Activated naive CD8-positive, alpha-beta T cell treated with anti-CD3 and anti-CD28 coated beads, Interleukin-2, amount 10 ng/mL, durations not matched to agents 7 days and 5 days (primary cell): ENCODE measurements at regions not wholly inside any gene's neighbourhood (a gene's known extent, or its start where the extent isn't known, plus 50 kb on each side); places are given as distances from the start of the nearest gene placed in this dataset.

Source experiments
- ATAC-seq: fragments of 150-1000 bp; cut with Tn5 transposase; one replicate; pipeline ENCODE4 v1.10.0; 2021; ENCODE audit warnings: low read depth, moderate library complexity
- POLR2A ChIA-PET: fragments of 350-600 bp; sonication (Branson Sonifier 250); formaldehyde crosslinking; loops from one replicate; lab custom pipeline; 2021; ENCODE audit warnings: antibody characterized with exemption; lab: Charles Lee
- DNase-seq: peaks from one replicate; pipeline ENCODE4 v3.0.0; 2021
- H3K27ac Mint-ChIP-seq: one replicate; pipeline ENCODE4 v1.8.0; 2022; ENCODE audit warnings: mild to moderate bottlenecking, mixed read lengths
- H3K27me3 Mint-ChIP-seq: one replicate; pipeline ENCODE4 v1.8.0; 2022; ENCODE audit warnings: mild to moderate bottlenecking, moderate library complexity, mixed read lengths
- H3K36me3 Mint-ChIP-seq: one replicate; pipeline ENCODE4 v1.8.0; 2021; ENCODE audit warnings: mild to moderate bottlenecking, mixed read lengths
- H3K4me1 Mint-ChIP-seq: one replicate; pipeline ENCODE4 v1.8.0; 2021; ENCODE audit warnings: mixed read lengths
- H3K4me3 Mint-ChIP-seq: one replicate; pipeline ENCODE4 v1.8.0; 2022; ENCODE audit warnings: mild to moderate bottlenecking, moderate library complexity, mixed read lengths
- H3K9me3 Mint-ChIP-seq: one replicate; pipeline ENCODE4 v1.8.0; 2021; ENCODE audit warnings: mixed read lengths

DNA sequence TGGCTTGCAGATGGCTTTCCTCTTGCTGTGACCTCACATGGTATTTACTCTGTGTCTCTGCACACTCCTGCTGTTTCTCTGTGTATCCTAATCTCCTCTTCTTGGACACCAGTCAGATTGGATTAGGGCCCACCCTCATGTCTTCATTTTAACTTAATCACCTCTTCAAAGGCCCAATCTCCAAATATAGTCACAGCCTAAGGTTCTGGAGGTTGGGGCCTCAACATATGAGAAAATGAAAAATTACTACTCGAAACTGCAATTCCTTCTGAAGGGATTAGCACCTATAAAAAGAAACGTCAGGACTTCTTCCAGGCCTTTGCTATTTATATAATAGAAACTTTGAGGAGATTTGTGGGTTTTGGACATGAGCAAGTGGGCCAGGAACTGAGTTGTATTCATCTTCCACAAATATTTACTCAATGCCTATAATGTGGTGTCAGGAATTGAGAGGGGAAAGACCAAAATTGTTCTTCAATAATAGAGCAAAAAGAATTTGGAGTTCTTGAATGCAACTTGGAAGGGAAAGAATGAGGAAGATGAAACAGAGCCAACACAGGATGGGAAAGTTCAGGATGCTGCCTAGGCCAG lies 270.0 kb upstream of the FN1 start:
- Mint-ChIP-seq H3K27ac (no peak overlapping the region), H3K9me3 (no peaks in the 10 kb centered on the region), H3K4me3 (no peak overlapping the region), H3K4me1 (no peaks in the 10 kb centered on the region), H3K36me3 (no peaks in the 10 kb centered on the region), H3K27me3 (no peaks in the 10 kb centered on the region)
- POLR2A ChIA-PET, result no interaction called here
- DNase-seq (no peak), ATAC-seq (no peak)

GRCh38 chr2:215705281-215705680 lies 269.4 kb upstream of the FN1 start:
- H3K9me3 Mint-ChIP-seq, result no peaks in the 10 kb centered on the region
- ATAC-seq, result no peak
- no peak overlapping the region for H3K27ac Mint-ChIP-seq
- POLR2A ChIA-PET, result no interaction called here
- H3K36me3 Mint-ChIP-seq, result no peaks in the 10 kb centered on the region
- no peak overlapping the region for H3K4me3 Mint-ChIP-seq
- H3K4me1 Mint-ChIP-seq, result no peaks in the 10 kb centered on the region
- no peaks in the 10 kb centered on the region for H3K27me3 Mint-ChIP-seq
- DNase-seq, result no peak

- Mint-ChIP-seq H3K9me3 (peaks cover 3% of the 10 kb centered on the region), H3K4me3 (no peak overlapping the region), H3K27me3 (peaks cover 2% of the 10 kb centered on the region), H3K36me3 (no peaks in the 10 kb centered on the region), H3K27ac (no peak overlapping the region), H3K4me1 (no peaks in the 10 kb centered on the region)
- no peak for ATAC-seq
- POLR2A ChIA-PET, result no interaction called here
- DNase-seq, result no peak
Observed at GRCh38 chr2:215702116-215702902, 266.4 kb upstream of the FN1 start.

GRCh38 chr2:215699700-215700538 lies 264.1 kb upstream of the FN1 start:
- Mint-ChIP-seq H3K9me3 (peaks cover 3% of the 10 kb centered on the region), H3K4me3 (no peak overlapping the region), H3K36me3 (no peaks in the 10 kb centered on the region), H3K27me3 (peaks cover 2% of the 10 kb centered on the region), H3K4me1 (no peaks in the 10 kb centered on the region), H3K27ac (no peak overlapping the region)
- no peak for ATAC-seq
- no peak for DNase-seq
- POLR2A ChIA-PET, result no interaction called here

DNA sequence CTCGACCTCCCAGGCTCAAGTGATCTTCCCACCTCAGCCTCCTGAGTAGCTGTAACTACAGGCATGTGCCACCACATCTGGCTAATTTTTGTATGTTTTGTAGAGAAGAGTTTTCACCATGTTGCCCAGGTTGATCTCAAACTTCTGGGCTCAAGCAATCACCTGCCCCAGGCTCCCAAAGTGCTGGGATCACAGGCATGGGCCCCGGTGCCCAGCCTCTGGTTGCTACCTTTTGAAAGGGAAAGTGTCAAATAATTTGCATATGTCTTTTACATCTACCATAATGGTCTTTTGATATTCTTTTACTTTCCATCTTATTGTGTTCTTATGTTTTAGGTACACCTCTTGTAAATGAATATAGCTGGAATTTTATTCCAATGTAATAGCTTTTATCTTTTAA lies 263.1 kb upstream of the FN1 start:
- POLR2A ChIA-PET, result no interaction called here
- H3K4me1 Mint-ChIP-seq, result no peaks in the 10 kb centered on the region
- DNase-seq (no peak), ATAC-seq (no peak)
- no peaks in the 10 kb centered on the region for H3K36me3 Mint-ChIP-seq
- H3K9me3 Mint-ChIP-seq, result peaks cover 3% of the 10 kb centered on the region
- peaks cover 2% of the 10 kb centered on the region for H3K27me3 Mint-ChIP-seq
- no peak overlapping the region for H3K4me3 Mint-ChIP-seq
- no peak overlapping the region for H3K27ac Mint-ChIP-seq

DNA sequence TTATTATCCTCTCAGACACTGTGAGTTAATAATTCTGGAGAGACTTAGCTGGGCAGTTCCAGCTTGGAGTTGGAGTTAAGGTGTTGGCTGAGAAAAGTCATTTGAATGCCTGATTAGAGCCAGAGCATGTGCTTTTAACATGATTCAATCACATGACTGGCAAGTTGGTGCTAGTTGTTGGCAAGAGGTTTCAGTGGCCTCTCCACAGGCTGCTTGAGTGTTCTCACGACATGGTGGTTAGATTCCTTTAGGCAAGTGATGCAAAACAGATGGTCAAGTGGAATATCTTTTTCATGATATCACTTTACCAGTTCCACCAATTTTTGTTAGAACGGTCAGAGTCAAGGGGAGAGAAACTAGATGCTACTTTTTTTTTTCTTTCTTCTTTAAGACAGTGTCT lies 262.7 kb upstream of the FN1 start:
- no peak for DNase-seq
- H3K4me3 Mint-ChIP-seq, result no peak overlapping the region

DNA sequence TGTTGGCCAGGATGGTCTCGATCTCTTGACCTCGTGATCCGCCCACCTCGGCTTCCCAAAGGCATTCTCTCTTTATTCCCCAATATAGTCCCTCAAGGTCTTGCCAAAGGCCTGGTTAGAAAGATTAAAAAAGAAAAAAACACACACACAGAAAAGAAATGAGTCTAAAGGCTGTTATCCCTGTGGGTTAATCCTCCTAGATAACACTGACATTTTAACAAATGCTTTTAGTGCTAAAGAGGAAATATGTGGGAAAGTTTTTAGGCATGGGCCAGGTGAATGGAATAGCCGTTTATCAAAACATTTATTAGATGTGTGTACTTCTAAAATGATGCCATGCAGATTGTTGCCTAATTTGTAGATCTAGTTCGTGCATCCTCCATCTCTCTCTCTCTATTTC lies 261.6 kb upstream of the FN1 start:
- ATAC-seq (no peak), DNase-seq (no peak)
- no peaks in the 10 kb centered on the region for H3K4me1 Mint-ChIP-seq
- H3K36me3 Mint-ChIP-seq, result no peaks in the 10 kb centered on the region
- peaks cover 3% of the 10 kb centered on the region for H3K9me3 Mint-ChIP-seq
- no peak overlapping the region for H3K4me3 Mint-ChIP-seq
- H3K27ac Mint-ChIP-seq, result no peak overlapping the region
- POLR2A ChIA-PET, result no interaction called here
- peaks cover 2% of the 10 kb centered on the region for H3K27me3 Mint-ChIP-seq

More for the DNA sequence above, 262.7 kb upstream of the FN1 start:
- H3K4me1 Mint-ChIP-seq, result no peaks in the 10 kb centered on the region
- no peaks in the 10 kb centered on the region for H3K36me3 Mint-ChIP-seq
- peaks cover 3% of the 10 kb centered on the region for H3K9me3 Mint-ChIP-seq
- no peak for ATAC-seq
- H3K27me3 Mint-ChIP-seq, result peaks cover 2% of the 10 kb centered on the region
- no peak overlapping the region for H3K27ac Mint-ChIP-seq
- POLR2A ChIA-PET, result no interaction called here

- POLR2A ChIA-PET, result no interaction called here
- Mint-ChIP-seq H3K36me3 (no peaks in the 10 kb centered on the region), H3K27ac (no peak overlapping the region), H3K4me1 (no peaks in the 10 kb centered on the region), H3K9me3 (peaks cover 3% of the 10 kb centered on the region), H3K27me3 (peaks cover 2% of the 10 kb centered on the region), H3K4me3 (no peak overlapping the region)
- DNase-seq (no peak), ATAC-seq (no peak)
Observed at GRCh38 chr2:215697003-215697402, 261.1 kb upstream of the FN1 start.

DNA sequence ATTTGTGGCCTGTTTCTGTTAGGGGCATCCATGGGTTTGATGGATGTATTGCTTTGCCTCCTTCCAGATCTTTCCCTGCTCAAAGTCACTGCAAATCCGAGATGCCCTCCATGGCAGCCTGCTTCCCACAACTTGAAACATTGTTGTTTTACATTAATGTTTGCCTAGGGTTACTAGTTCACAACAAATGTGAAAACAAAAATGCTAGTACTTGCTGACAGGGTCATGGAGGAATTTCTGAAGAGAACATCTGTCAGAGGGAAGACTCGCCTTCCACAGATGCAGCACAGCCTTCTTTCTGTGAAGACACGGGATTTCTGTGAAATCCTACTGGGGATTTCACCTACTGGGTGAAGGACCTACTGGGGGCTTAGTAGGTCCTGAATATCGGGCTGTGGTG lies 260.0 kb upstream of the FN1 start:
- ATAC-seq, result no peak

GRCh38 chr2:215693999-215694580 lies 258.2 kb upstream of the FN1 start:
- DNase-seq, result no peak
- Mint-ChIP-seq H3K36me3 (no peaks in the 10 kb centered on the region), H3K4me3 (no peak overlapping the region), H3K9me3 (peaks cover 4% of the 10 kb centered on the region), H3K27me3 (peaks cover 5% of the 10 kb centered on the region), H3K4me1 (no peaks in the 10 kb centered on the region), H3K27ac (no peak overlapping the region)
- ATAC-seq, result no peak
- POLR2A ChIA-PET, result no interaction called here

More for the DNA sequence above, 260.0 kb upstream of the FN1 start:
- no peaks in the 10 kb centered on the region for H3K36me3 Mint-ChIP-seq
- no peak overlapping the region for H3K4me3 Mint-ChIP-seq
- POLR2A ChIA-PET, result no interaction called here
- peaks cover 2% of the 10 kb centered on the region for H3K27me3 Mint-ChIP-seq
- DNase-seq, result no peak
- H3K9me3 Mint-ChIP-seq, result peaks cover 3% of the 10 kb centered on the region
- no peak overlapping the region for H3K27ac Mint-ChIP-seq
- no peaks in the 10 kb centered on the region for H3K4me1 Mint-ChIP-seq

DNA sequence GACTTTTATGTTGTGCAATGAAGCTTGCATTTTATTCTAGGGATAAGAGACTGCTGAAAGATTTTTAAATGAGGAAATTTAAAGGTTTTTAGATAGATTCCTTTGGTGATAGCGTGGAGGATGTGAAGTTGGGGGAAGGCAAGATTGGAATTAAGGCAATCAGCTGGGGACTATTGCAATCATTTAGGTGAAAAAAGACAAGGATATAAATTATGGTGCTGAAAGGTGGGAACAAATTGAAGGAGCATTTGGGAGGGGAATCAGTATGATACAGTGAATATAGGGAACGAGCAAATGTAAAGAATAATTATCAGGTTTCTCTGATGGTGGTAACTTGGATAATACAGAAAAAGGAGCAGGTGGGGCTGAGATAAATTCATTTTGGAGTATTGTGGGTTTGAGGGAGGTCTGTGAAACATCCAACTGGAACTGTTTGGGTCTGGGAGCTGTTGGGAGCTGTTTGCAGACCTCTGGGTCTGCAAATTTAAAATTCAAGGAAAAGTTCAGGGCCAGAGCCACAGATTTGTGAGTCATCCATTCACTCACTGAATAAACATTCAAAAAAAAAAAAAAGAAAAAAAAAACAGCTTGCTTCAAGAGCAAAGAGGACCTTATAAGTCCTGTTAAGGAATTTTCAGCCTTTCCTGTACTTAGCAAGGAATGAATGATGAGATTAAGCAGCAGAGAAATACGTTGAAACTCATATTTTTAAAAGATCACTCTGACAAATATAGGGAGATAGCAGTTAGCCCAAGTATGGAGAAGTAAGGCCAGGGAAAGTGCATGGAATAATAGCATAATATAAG lies 257.5 kb upstream of the FN1 start:
- DNase-seq, result no peak

GRCh38 chr2:215692387-215693079 lies 256.7 kb upstream of the FN1 start:
- POLR2A ChIA-PET, result no interaction called here

More for the DNA sequence above, 257.5 kb upstream of the FN1 start:
- Mint-ChIP-seq H3K9me3 (peaks cover 4% of the 10 kb centered on the region), H3K4me1 (no peaks in the 10 kb centered on the region), H3K27ac (no peak overlapping the region), H3K27me3 (peaks cover 5% of the 10 kb centered on the region), H3K4me3 (no peak overlapping the region), H3K36me3 (no peaks in the 10 kb centered on the region)
- no peak for ATAC-seq
- POLR2A ChIA-PET, result no interaction called here

More at GRCh38 chr2:215692387-215693079, 256.7 kb upstream of the FN1 start:
- H3K27ac Mint-ChIP-seq, result no peak overlapping the region
- ATAC-seq, result no peak
- H3K36me3 Mint-ChIP-seq, result no peaks in the 10 kb centered on the region
- no peak overlapping the region for H3K4me3 Mint-ChIP-seq
- no peak for DNase-seq
- no peaks in the 10 kb centered on the region for H3K4me1 Mint-ChIP-seq
- H3K9me3 Mint-ChIP-seq, result peaks cover 1% of the 10 kb centered on the region
- peaks cover 5% of the 10 kb centered on the region for H3K27me3 Mint-ChIP-seq
